H9 (cell line): ENCODE measurements at regions not wholly inside any gene's neighbourhood (a gene's known extent, or its start where the extent isn't known, plus 50 kb on each side); places are given as distances from the start of the nearest gene placed in this dataset.

Source experiments
- DNase-seq: peaks from one replicate; pipeline ENCODE4 v3.0.0-alpha.2; 2017
- H2AFZ ChIP-seq: one replicate; pipeline ENCODE4 v1.6.1; 2013; ENCODE audit warnings: mild to moderate bottlenecking, low read length, control low read depth, moderate library complexity
- H2AK5ac ChIP-seq: 2 replicates; pipeline ENCODE4 v1.6.1; 2013; ENCODE audit warnings: low read length, control low read depth, mixed read lengths; ENCODE audit not compliant: insufficient read length
- H2BK120ac ChIP-seq: one replicate; pipeline ENCODE4 v1.6.1; 2013; ENCODE audit warnings: low read depth, mild to moderate bottlenecking, low read length, control low read depth, inconsistent platforms; ENCODE audit not compliant: poor library complexity, severe bottlenecking
- H2BK12ac ChIP-seq: 2 replicates; pipeline ENCODE4 v1.6.1; 2013; ENCODE audit warnings: low read length, control low read depth, mixed read lengths, low read depth; ENCODE audit not compliant: insufficient read length
- H2BK15ac ChIP-seq: 2 replicates; pipeline ENCODE4 v1.6.1; 2013; ENCODE audit warnings: low read depth, low read length, control low read depth
- H2BK20ac ChIP-seq: one replicate; pipeline ENCODE4 v1.6.1; 2013; ENCODE audit warnings: low read depth, mild to moderate bottlenecking, low read length, control low read depth, inconsistent platforms; ENCODE audit not compliant: poor library complexity, severe bottlenecking
- H2BK5ac ChIP-seq: 2 replicates; pipeline ENCODE4 v1.6.1; 2013; ENCODE audit warnings: low read length, control low read depth, mixed read lengths; ENCODE audit not compliant: insufficient read length
- H3K14ac ChIP-seq: 2 replicates; pipeline ENCODE4 v1.6.1; 2013; ENCODE audit warnings: low read length, control low read depth; ENCODE audit not compliant: insufficient read depth
- H3K18ac ChIP-seq: 2 replicates; pipeline ENCODE4 v1.6.1; 2013; ENCODE audit warnings: low read depth, mild to moderate bottlenecking, mixed read lengths, low read length, control low read depth; ENCODE audit not compliant: insufficient read length
- H3K23ac ChIP-seq: 2 replicates; pipeline ENCODE4 v1.6.1; 2013; ENCODE audit warnings: low read length, control low read depth, mixed read lengths, low read depth; ENCODE audit not compliant: insufficient read length
- H3K23me2 ChIP-seq: 2 replicates; pipeline ENCODE4 v1.6.1; 2013; ENCODE audit warnings: low read depth, mild to moderate bottlenecking, mixed read lengths, low read length, control low read depth; ENCODE audit not compliant: insufficient read length, poor library complexity, severe bottlenecking
- H3K27ac ChIP-seq: 2 replicates; pipeline ENCODE4 v1.5.1; 2013; ENCODE audit warnings: low read length, control low read depth, mixed read lengths, low read depth; ENCODE audit not compliant: insufficient read length
- H3K27me3 ChIP-seq: 2 replicates; pipeline ENCODE4 v1.6.1; 2013; ENCODE audit warnings: low read length, control low read depth, inconsistent platforms; ENCODE audit not compliant: insufficient read depth
- H3K4ac ChIP-seq: 2 replicates; pipeline ENCODE4 v1.6.1; 2013; ENCODE audit warnings: low read depth, mild to moderate bottlenecking, control low read depth, inconsistent platforms, low read length, moderate library complexity
- H3K4me1 ChIP-seq: 2 replicates; pipeline ENCODE4 v1.6.1; 2013; ENCODE audit warnings: low read length, control low read depth, inconsistent platforms; ENCODE audit not compliant: insufficient read depth
- H3K4me2 ChIP-seq: 2 replicates; pipeline ENCODE4 v1.6.1; 2013; ENCODE audit warnings: low read length, control low read depth, mixed read lengths; ENCODE audit not compliant: insufficient read length, insufficient read depth
- H3K56ac ChIP-seq: 2 replicates; pipeline ENCODE4 v1.6.1; 2013; ENCODE audit warnings: low read depth, mild to moderate bottlenecking, mixed read lengths, low read length, control low read depth; ENCODE audit not compliant: insufficient read length
- H3K79me1 ChIP-seq: 2 replicates; pipeline ENCODE4 v1.6.1; 2013; ENCODE audit warnings: low read depth, mild to moderate bottlenecking, moderate library complexity, low read length, control low read depth, inconsistent platforms; ENCODE audit not compliant: insufficient read depth, poor library complexity, severe bottlenecking
- H3K79me2 ChIP-seq: 2 replicates; pipeline ENCODE4 v1.6.1; 2013; ENCODE audit warnings: low read length, control low read depth, inconsistent platforms; ENCODE audit not compliant: insufficient read depth
- H3K9ac ChIP-seq: 2 replicates; pipeline ENCODE4 v1.6.1; 2013; ENCODE audit warnings: low read length, control low read depth, mixed read lengths; ENCODE audit not compliant: insufficient read length; ENCODE audit errors: extremely low read depth
- H3K9me3 ChIP-seq: one replicate; pipeline ENCODE4 v1.6.1; 2013; ENCODE audit warnings: low read depth, low read length, inconsistent platforms; ENCODE audit not compliant: control insufficient read depth
- H3T11ph ChIP-seq: one replicate; pipeline ENCODE4 v1.6.1; 2013; ENCODE audit warnings: mild to moderate bottlenecking, low read length, control low read depth, inconsistent platforms
- H4K20me1 ChIP-seq: one replicate; pipeline ENCODE4 v1.6.1; 2013; ENCODE audit not compliant: control insufficient read depth, insufficient read length, insufficient read depth
- H4K5ac ChIP-seq: 2 replicates; pipeline ENCODE4 v1.6.1; 2013; ENCODE audit warnings: low read depth, mild to moderate bottlenecking, mixed read lengths, low read length, control low read depth; ENCODE audit not compliant: insufficient read length
- H4K8ac ChIP-seq: replicated peaks from 2 replicates; pipeline ENCODE4 v1.6.1; 2013; ENCODE audit warnings: low read length, control low read depth, mixed read lengths, low read depth; ENCODE audit not compliant: insufficient read length
- H4K91ac ChIP-seq: 2 replicates; pipeline ENCODE4 v1.6.1; 2013; ENCODE audit warnings: low read depth, mild to moderate bottlenecking, moderate library complexity, mixed read lengths, low read length, control low read depth; ENCODE audit not compliant: insufficient read length
- H3K27ac Mint-ChIP-seq, 3 experiments: 2 replicates in 2 of 3; 3 replicates in 1 of 3; pipeline ENCODE4 v1.8.0; 2020 to 2021; ENCODE audit warnings: mixed read lengths in 3 of 3, mild to moderate bottlenecking in 1 of 3, moderate library complexity in 1 of 3
- H3K27me3 Mint-ChIP-seq: 2 replicates; pipeline ENCODE4 v1.8.0; 2021; ENCODE audit warnings: low read depth, mild to moderate bottlenecking, moderate library complexity, mixed read lengths
- H3K36me3 Mint-ChIP-seq, 3 experiments: 2 replicates in 2 of 3; 3 replicates in 1 of 3; pipeline ENCODE4 v1.8.0; 2020 to 2021; ENCODE audit warnings: low read depth in 3 of 3, mixed read lengths in 3 of 3; ENCODE audit not compliant: insufficient read depth in 1 of 3
- H3K4me1 Mint-ChIP-seq, 2 experiments: 2 replicates each; pipeline ENCODE4 v1.8.0; 2020; ENCODE audit warnings: mixed read lengths in 2 of 2
- H3K4me3 Mint-ChIP-seq, 2 experiments: 2 replicates in 1 of 2; 3 replicates in 1 of 2; pipeline ENCODE4 v1.8.0; 2020 to 2021; ENCODE audit warnings: mild to moderate bottlenecking in 2 of 2, mixed read lengths in 2 of 2, moderate library complexity in 1 of 2
- H3K9me3 Mint-ChIP-seq, 2 experiments: 2 replicates in 1 of 2; 3 replicates in 1 of 2; pipeline ENCODE4 v1.8.0; 2020; ENCODE audit warnings: mild to moderate bottlenecking in 2 of 2, mixed read lengths in 2 of 2, moderate library complexity in 1 of 2
- WGBS: extraction: QIAGEN DNeasy Blood & Tissue Kit; methylation state at CpG from one replicate; pipeline ENCODE4 v1.1.7; 2013; ENCODE audit warnings: missing lambda C conversion rate, low lambda C conversion rate, mixed read lengths; ENCODE audit not compliant: insufficient read length; ENCODE audit errors: extremely low coverage; 5-methylcytosine and 5-hydroxymethylcytosine counted together
- TF ChIP-seq, protein P1 (sequence below): fragments of 200-600 bp; sonication (generic); conservative IDR thresholded peaks from 3 replicates; pipeline ENCODE4 v1.8.0; 2021; ENCODE audit warnings: antibody characterized with exemption, mild to moderate bottlenecking

DNA sequence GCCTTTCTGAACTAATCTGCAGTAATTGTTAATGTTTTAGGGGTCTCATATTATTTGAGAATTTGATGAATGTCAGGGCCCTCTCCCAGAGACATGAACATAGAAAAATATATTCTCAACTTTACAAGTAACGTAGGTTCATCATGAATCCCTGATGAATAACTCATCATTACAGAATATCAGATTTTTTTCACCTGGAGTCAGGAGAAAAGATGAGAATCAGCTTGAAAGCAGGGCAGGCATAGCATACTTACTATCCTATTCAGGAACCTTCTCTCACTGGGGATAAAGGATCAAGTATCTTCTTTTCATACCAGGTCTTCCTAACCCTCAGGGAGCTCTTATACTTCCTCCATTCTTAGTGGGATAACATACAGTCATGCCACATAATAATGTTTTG, 552.6 kb upstream of the TBL1XR1 start:
- H3K36me3 Mint-ChIP-seq = peaks cover 0 to 4% (median 0%) of the 10 kb centered on the region in 3 experiments; a peak in 1 of 7 replicates
- no peak overlapping the region for H3K56ac ChIP-seq

More for the DNA sequence above, 552.6 kb upstream of the TBL1XR1 start:
- no peak overlapping the region for H2AK5ac ChIP-seq
- no peak overlapping the region for H3K27ac ChIP-seq
- no peak for DNase-seq
- no CpG with 5 or more reads among the region's 1 CpG for WGBS
- H3K27me3 ChIP-seq = no peaks in the 10 kb centered on the region
- no peak overlapping the region for H2BK20ac ChIP-seq
- no peak overlapping the region for H2BK15ac ChIP-seq
- no peak overlapping the region for H3K4ac ChIP-seq
- H3K79me1 ChIP-seq = no peaks in the 10 kb centered on the region
- no peaks in the 10 kb centered on the region for H3K9me3 ChIP-seq
- H3K14ac ChIP-seq = no peak overlapping the region
- no peak overlapping the region for H2AFZ ChIP-seq
- no peak overlapping the region for H3K18ac ChIP-seq
- Mint-ChIP-seq H3K27me3 (no peaks in the 10 kb centered on the region), H3K4me3 (no peak overlapping the region), H3K9me3 (no peaks in the 10 kb centered on the region), H3K4me1 (peaks cover 9 to 11% of the 10 kb centered on the region in 2 experiments), H3K27ac (no peak overlapping the region)
- no peaks in the 10 kb centered on the region for H3K4me1 ChIP-seq
- no peak overlapping the region for H4K91ac ChIP-seq
- H3K23me2 ChIP-seq = no peaks in the 10 kb centered on the region
- no peak overlapping the region for H3K23ac ChIP-seq
- TF ChIP-seq, protein P1, sequence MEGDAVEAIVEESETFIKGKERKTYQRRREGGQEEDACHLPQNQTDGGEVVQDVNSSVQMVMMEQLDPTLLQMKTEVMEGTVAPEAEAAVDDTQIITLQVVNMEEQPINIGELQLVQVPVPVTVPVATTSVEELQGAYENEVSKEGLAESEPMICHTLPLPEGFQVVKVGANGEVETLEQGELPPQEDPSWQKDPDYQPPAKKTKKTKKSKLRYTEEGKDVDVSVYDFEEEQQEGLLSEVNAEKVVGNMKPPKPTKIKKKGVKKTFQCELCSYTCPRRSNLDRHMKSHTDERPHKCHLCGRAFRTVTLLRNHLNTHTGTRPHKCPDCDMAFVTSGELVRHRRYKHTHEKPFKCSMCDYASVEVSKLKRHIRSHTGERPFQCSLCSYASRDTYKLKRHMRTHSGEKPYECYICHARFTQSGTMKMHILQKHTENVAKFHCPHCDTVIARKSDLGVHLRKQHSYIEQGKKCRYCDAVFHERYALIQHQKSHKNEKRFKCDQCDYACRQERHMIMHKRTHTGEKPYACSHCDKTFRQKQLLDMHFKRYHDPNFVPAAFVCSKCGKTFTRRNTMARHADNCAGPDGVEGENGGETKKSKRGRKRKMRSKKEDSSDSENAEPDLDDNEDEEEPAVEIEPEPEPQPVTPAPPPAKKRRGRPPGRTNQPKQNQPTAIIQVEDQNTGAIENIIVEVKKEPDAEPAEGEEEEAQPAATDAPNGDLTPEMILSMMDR = no peak
- H4K8ac ChIP-seq = no peak overlapping the region
- no peak overlapping the region for H4K5ac ChIP-seq
- no peaks in the 10 kb centered on the region for H3K79me2 ChIP-seq
- H3K4me2 ChIP-seq = no peak overlapping the region
- H2BK120ac ChIP-seq = no peak overlapping the region
- H2BK12ac ChIP-seq = no peak overlapping the region
- no peak overlapping the region for H3K9ac ChIP-seq
- H2BK5ac ChIP-seq = no peak overlapping the region
- H4K20me1 ChIP-seq = no peaks in the 10 kb centered on the region
- H3T11ph ChIP-seq = no peak overlapping the region
